ENCODE measurements at regions not wholly inside any gene's neighbourhood (a gene's known extent, or its start where the extent isn't known, plus 50 kb on each side); places are given as distances from the start of the nearest gene placed in this dataset.
A peak's percentile ranks its signal among the peaks of the same experiment; 100 is the strongest.

- DNase-seq: no peak
- no peaks in the 10 kb centered on the region for H3K27me3 ChIP-seq
Observed at GRCh38 chr16:59411961-59412841, 678.1 kb upstream of the GOT2 start.

GRCh38 chr16:59410451-59410850 is 676.3 kb upstream of the GOT2 start:
- DNase-seq (no peak), ATAC-seq (no peak)
- no peaks in the 10 kb centered on the region for H3K9me3 ChIP-seq
- intact Hi-C loops (cut with DNase I): no loop called here
- 18 to 43% methylated on average over 1 of the region's 1 CpG for WGBS, 2 donors
- H3K36me3 ChIP-seq (replicated peaks in 1 of 2; ENCODE audit: insufficient read depth in 1 of 2, low read depth in 2 of 2): no peaks in the 10 kb centered on the region
- TF ChIP-seq POLR2A (IDR thresholded peaks at IDR 0.05): no peak
- no peak for TF ChIP-seq CTCF (IDR thresholded peaks at IDR 0.05)
- no peak overlapping the region for H3K4me3 ChIP-seq
- no peak overlapping the region for H3K27ac ChIP-seq
- H3K4me1 ChIP-seq: no peaks in the 10 kb centered on the region
- no peaks in the 10 kb centered on the region for H3K27me3 ChIP-seq

More at GRCh38 chr16:59411961-59412841, 678.1 kb upstream of the GOT2 start:
- Histone ChIP-seq H3K4me1 (no peaks in the 10 kb centered on the region), H3K9me3 (no peaks in the 10 kb centered on the region), H3K36me3 (replicated peaks in 1 of 2; ENCODE audit: insufficient read depth in 1 of 2, low read depth in 2 of 2) (no peaks in the 10 kb centered on the region), H3K27ac (no peak overlapping the region), H3K4me3 (no peak overlapping the region)
- TF ChIP-seq POLR2A (IDR thresholded peaks at IDR 0.05): no peak
- TF ChIP-seq CTCF (IDR thresholded peaks at IDR 0.05): peak in 1 of 7 experiments; percentile 6
- 36 to 42% methylated on average over 5 of the region's 5 CpGs for WGBS, 2 donors
- intact Hi-C loops (cut with DNase I): no loop called here
- ATAC-seq: no peak

- Histone ChIP-seq H3K27me3 (no peaks in the 10 kb centered on the region), H3K4me3 (no peak overlapping the region), H3K4me1 (no peaks in the 10 kb centered on the region), H3K27ac (no peak overlapping the region), H3K9me3 (no peaks in the 10 kb centered on the region), H3K36me3 (replicated peaks in 1 of 2; ENCODE audit: insufficient read depth in 1 of 2, low read depth in 2 of 2) (no peaks in the 10 kb centered on the region)
- 45 to 48% methylated on average over 2 of the region's 2 CpGs for WGBS, 2 donors
- intact Hi-C loops (cut with DNase I): no loop called here
- ATAC-seq (no peak), DNase-seq (no peak)
- TF ChIP-seq POLR2A (IDR thresholded peaks at IDR 0.05): no peak
- no peak for TF ChIP-seq CTCF (IDR thresholded peaks at IDR 0.05)
Observed at GRCh38 chr16:59405802-59406201, 671.7 kb upstream of the GOT2 start.

- Histone ChIP-seq H3K4me1 (no peaks in the 10 kb centered on the region), H3K27ac (no peak overlapping the region), H3K36me3 (replicated peaks in 1 of 2; ENCODE audit: insufficient read depth in 1 of 2, low read depth in 2 of 2) (no peaks in the 10 kb centered on the region), H3K4me3 (no peak overlapping the region), H3K27me3 (no peaks in the 10 kb centered on the region), H3K9me3 (no peaks in the 10 kb centered on the region)
- no peak for DNase-seq
- intact Hi-C loops (cut with DNase I): no loop called here
- ATAC-seq: no peak
- no peak for TF ChIP-seq POLR2A (IDR thresholded peaks at IDR 0.05)
- no peak for TF ChIP-seq CTCF (IDR thresholded peaks at IDR 0.05)
- WGBS, 2 donors: 60 to 72% methylated on average over 2 of the region's 2 CpGs
Observed at GRCh38 chr16:59404509-59404908, 670.4 kb upstream of the GOT2 start.

GRCh38 chr16:59400830-59401229 is 666.7 kb upstream of the GOT2 start:
- no peak overlapping the region for H3K27ac ChIP-seq
- no peaks in the 10 kb centered on the region for H3K4me1 ChIP-seq
- H3K4me3 ChIP-seq: no peak overlapping the region
- H3K36me3 ChIP-seq (replicated peaks in 1 of 2; ENCODE audit: insufficient read depth in 1 of 2, low read depth in 2 of 2): no peaks in the 10 kb centered on the region
- H3K27me3 ChIP-seq: no peaks in the 10 kb centered on the region
- no peak for ATAC-seq
- TF ChIP-seq CTCF (IDR thresholded peaks at IDR 0.05) (no peak), POLR2A (IDR thresholded peaks at IDR 0.05) (no peak)
- intact Hi-C loops (cut with DNase I): no loop called here
- no peaks in the 10 kb centered on the region for H3K9me3 ChIP-seq
- DNase-seq: no peak
